Activated CD8-positive, alpha-beta T cell treated with anti-CD3 and anti-CD28 coated beads for 36 hours (primary cell): ENCODE measurements at regions not wholly inside any gene's neighbourhood (a gene's known extent, or its start where the extent isn't known, plus 50 kb on each side); places are given as distances from the start of the nearest gene placed in this dataset.
"Not testable (repeated sequence)": the region's sequence is repeated elsewhere in the genome, so short reads cannot be mapped to it uniquely, and the experiment has no call there.

Experiments used
- ATAC-seq: fragments of 200-7000 bp; cut with Tn5 transposase; one replicate; pipeline ENCODE4 v1.10.0; 2021; ENCODE audit warnings: mild to moderate bottlenecking, moderate library complexity
- CTCF ChIA-PET: fragments of 350-600 bp; sonication (Branson Sonifier 250); formaldehyde crosslinking; loops from one replicate; lab custom pipeline; 2021; ENCODE audit warnings: antibody characterized with exemption; lab: Charles Lee
- POLR2A ChIA-PET: fragments of 350-600 bp; sonication (Branson Sonifier 250); formaldehyde crosslinking; loops from one replicate; lab custom pipeline; 2021; ENCODE audit warnings: antibody characterized with exemption; lab: Charles Lee
- DNase-seq: peaks from one replicate; pipeline ENCODE4 v3.0.0-alpha.2; 2020
- H3K27ac Mint-ChIP-seq: one replicate; pipeline ENCODE4 v1.8.0; 2021; ENCODE audit warnings: mild to moderate bottlenecking, mixed read lengths
- H3K27me3 Mint-ChIP-seq: one replicate; pipeline ENCODE4 v1.8.0; 2021; ENCODE audit warnings: mixed read lengths
- H3K36me3 Mint-ChIP-seq: one replicate; pipeline ENCODE4 v1.8.0; 2021; ENCODE audit warnings: low read depth, mixed read lengths
- H3K4me1 Mint-ChIP-seq: one replicate; pipeline ENCODE4 v1.8.0; 2021; ENCODE audit warnings: low read depth, mixed read lengths
- H3K4me3 Mint-ChIP-seq: one replicate; pipeline ENCODE4 v1.8.0; 2021; ENCODE audit warnings: mild to moderate bottlenecking, moderate library complexity, mixed read lengths
- H3K9me3 Mint-ChIP-seq: one replicate; pipeline ENCODE4 v1.8.0; 2021; ENCODE audit warnings: mixed read lengths
- intact Hi-C: fragments of 100-400 bp; cut with micrococcal nuclease; formaldehyde crosslinking; loops from one replicate; pipeline ENCODE4 v1.10.0; 2022
- TF ChIP-seq, protein P1 (sequence below): fragments of 200-600 bp; IDR thresholded peaks from one replicate; pipeline ENCODE4 v1.8.0; 2022; ENCODE audit warnings: antibody characterized with exemption, mild to moderate bottlenecking

DNA sequence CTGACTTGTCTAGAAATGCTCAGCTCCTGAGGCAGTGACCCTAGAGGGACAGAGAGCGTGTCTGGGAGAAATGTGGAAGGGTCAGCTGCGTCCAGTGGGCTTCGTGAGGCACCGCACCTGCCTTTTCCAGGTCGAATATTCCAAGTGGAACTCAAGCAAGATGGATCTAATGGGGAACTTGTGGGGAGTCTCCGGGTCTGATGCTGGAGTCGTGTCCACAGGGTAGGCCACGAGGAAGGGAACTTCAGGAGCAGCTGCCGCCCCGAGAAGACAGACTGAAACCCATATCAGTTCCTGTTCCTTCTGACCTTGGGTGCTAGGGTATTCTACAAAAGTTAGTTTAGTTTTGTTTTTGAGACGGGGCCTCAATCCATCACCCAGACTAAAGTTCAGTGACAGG lies 67.5 kb downstream of the TNFAIP2 start:
- no peak overlapping the region for H3K4me3 Mint-ChIP-seq
- no peak for ATAC-seq
- POLR2A ChIA-PET, result no interaction called here
- CTCF ChIA-PET, result no interaction called here
- H3K9me3 Mint-ChIP-seq, result no peaks in the 10 kb centered on the region
- H3K36me3 Mint-ChIP-seq, result no peaks in the 10 kb centered on the region
- intact Hi-C loops, result no loop called here
- no peak for DNase-seq
- H3K27ac Mint-ChIP-seq, result no peak overlapping the region
- TF ChIP-seq, protein P1, sequence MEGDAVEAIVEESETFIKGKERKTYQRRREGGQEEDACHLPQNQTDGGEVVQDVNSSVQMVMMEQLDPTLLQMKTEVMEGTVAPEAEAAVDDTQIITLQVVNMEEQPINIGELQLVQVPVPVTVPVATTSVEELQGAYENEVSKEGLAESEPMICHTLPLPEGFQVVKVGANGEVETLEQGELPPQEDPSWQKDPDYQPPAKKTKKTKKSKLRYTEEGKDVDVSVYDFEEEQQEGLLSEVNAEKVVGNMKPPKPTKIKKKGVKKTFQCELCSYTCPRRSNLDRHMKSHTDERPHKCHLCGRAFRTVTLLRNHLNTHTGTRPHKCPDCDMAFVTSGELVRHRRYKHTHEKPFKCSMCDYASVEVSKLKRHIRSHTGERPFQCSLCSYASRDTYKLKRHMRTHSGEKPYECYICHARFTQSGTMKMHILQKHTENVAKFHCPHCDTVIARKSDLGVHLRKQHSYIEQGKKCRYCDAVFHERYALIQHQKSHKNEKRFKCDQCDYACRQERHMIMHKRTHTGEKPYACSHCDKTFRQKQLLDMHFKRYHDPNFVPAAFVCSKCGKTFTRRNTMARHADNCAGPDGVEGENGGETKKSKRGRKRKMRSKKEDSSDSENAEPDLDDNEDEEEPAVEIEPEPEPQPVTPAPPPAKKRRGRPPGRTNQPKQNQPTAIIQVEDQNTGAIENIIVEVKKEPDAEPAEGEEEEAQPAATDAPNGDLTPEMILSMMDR, result no peak
- H3K4me1 Mint-ChIP-seq, result peaks cover 8% of the 10 kb centered on the region
- peaks cover 37% of the 10 kb centered on the region for H3K27me3 Mint-ChIP-seq

DNA sequence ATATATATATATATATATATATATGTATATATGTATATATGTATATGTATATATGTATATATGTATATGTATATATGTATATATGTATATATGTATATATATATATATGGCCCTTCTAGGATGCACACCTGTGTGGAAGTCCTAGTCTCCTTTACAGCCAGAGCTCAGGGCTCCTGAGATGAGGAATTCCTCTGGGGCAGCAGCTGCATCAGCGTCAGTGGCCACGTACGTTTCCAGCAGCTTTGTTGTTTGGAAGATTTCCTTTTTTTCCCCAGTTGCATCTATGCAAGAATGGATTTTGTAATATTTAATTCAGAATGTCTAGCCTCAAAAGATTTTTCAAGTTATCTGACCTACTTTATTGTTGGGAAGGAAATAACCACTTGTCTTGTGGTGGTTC lies 68.6 kb downstream of the TNFAIP2 start:
- DNase-seq (no peak), ATAC-seq (no peak)
- ChIA-PET POLR2A (no interaction called here), CTCF (interaction anchor here (0.7 kb wide), 1 partner anchor 87 kb away, joined by 3 read pairs; no protein-coding TSS in a partner anchor)
- Mint-ChIP-seq H3K36me3 (no peaks in the 10 kb centered on the region), H3K4me1 (peaks cover 8% of the 10 kb centered on the region), H3K4me3 (no peak overlapping the region), H3K27me3 (peaks cover 34% of the 10 kb centered on the region), H3K9me3 (no peaks in the 10 kb centered on the region), H3K27ac (no peak overlapping the region)
- TF ChIP-seq, protein P1, result no peak
- intact Hi-C loops, result no loop called here

DNA sequence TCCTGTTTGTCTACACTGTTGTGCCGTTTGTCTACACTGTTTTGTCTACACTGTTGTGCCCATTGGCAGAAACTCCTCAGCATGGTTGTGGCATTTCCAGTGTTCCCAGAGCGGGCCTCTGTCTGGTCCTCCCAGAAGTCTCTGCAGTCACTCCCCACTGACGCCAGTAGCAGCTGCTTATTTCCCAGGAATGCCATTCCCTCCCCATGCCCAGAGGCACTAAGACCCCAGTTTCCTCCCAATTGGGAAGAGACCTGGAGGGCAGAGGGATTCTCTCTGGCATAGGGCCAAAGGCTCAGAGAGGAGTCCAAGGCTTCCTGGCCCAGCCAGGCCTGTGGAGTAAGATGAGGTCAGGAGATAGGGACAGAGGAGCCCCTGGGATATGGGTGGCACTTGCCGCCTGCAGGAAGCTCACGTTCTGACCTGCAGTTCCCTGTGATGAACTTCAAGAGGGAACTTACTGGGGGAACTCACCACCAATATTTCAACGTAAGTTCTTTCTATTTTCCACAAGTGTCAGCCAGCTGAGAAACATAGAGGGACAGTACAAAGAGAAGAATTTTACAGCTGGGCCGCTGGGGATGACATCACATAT lies 69.1 kb downstream of the TNFAIP2 start:
- DNase-seq, result no peak
- peaks cover 8% of the 10 kb centered on the region for H3K4me1 Mint-ChIP-seq
- no peak overlapping the region for H3K27ac Mint-ChIP-seq
- TF ChIP-seq, protein P1, result no peak
- H3K27me3 Mint-ChIP-seq, result peaks cover 30% of the 10 kb centered on the region
- intact Hi-C loops, result no loop called here
- ChIA-PET CTCF (interaction anchor here (0.7 kb wide), 1 partner anchor 88 kb away, joined by 3 read pairs; no protein-coding TSS in a partner anchor), POLR2A (no interaction called here)
- no peaks in the 10 kb centered on the region for H3K9me3 Mint-ChIP-seq
- H3K36me3 Mint-ChIP-seq, result no peaks in the 10 kb centered on the region
- no peak for ATAC-seq
- H3K4me3 Mint-ChIP-seq, result no peak overlapping the region

DNA sequence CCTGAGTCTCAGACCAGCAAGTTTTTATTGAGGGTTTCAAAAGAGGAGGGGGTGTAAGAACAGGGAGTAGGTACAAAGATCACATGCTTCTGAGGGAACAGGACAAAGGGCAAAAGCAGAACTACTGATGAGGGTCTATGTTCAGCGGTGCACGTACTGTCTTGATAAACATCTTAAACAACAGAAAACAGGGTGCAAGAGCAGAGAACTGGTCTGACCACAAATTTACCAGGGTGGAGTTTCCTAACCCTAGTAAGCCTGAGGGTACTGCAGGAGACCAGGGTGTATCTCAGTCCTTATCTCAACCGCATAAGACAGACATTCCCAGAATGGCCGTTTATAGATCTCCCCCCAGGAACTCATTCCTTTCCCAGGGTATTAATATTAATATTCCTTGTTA lies 69.6 kb downstream of the TNFAIP2 start:
- CTCF ChIA-PET, result not testable (repeated sequence)

DNA sequence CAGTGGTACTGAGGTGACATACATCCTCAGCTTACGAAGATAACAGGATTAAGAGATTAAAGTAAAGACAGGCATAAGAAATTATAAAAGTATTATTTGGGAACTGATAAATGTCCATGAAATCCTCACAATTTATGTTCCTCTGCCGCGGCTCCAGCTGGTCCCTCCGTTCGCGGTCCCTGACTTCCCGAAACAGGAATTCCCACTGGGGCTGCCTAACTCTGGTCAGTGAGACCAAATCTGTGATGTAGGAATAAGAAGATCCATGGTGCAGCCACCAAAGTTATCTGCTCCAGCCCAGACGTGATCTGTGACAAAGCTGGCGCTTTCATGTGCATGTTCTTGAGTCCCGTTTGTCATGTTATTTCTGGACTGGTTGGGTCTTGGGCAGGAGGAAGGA lies 70.2 kb downstream of the TNFAIP2 start:
- CTCF ChIA-PET, H3K4me1 Mint-ChIP-seq, H3K36me3 Mint-ChIP-seq, DNase-seq, H3K4me3 Mint-ChIP-seq, intact Hi-C loops, ATAC-seq, H3K27ac Mint-ChIP-seq, H3K9me3 Mint-ChIP-seq: not testable (repeated sequence)
- POLR2A ChIA-PET, result interaction anchor here (0.8 kb wide), 1 partner anchor 89 kb away, joined by 4 read pairs; no protein-coding TSS in a partner anchor
- peaks cover 19% of the 10 kb centered on the region for H3K27me3 Mint-ChIP-seq

More for the DNA sequence above, 69.6 kb downstream of the TNFAIP2 start:
- H3K27ac Mint-ChIP-seq, POLR2A ChIA-PET, H3K4me1 Mint-ChIP-seq, H3K4me3 Mint-ChIP-seq, intact Hi-C loops, DNase-seq, H3K9me3 Mint-ChIP-seq, ATAC-seq, H3K36me3 Mint-ChIP-seq: not testable (repeated sequence)
- peaks cover 25% of the 10 kb centered on the region for H3K27me3 Mint-ChIP-seq

DNA sequence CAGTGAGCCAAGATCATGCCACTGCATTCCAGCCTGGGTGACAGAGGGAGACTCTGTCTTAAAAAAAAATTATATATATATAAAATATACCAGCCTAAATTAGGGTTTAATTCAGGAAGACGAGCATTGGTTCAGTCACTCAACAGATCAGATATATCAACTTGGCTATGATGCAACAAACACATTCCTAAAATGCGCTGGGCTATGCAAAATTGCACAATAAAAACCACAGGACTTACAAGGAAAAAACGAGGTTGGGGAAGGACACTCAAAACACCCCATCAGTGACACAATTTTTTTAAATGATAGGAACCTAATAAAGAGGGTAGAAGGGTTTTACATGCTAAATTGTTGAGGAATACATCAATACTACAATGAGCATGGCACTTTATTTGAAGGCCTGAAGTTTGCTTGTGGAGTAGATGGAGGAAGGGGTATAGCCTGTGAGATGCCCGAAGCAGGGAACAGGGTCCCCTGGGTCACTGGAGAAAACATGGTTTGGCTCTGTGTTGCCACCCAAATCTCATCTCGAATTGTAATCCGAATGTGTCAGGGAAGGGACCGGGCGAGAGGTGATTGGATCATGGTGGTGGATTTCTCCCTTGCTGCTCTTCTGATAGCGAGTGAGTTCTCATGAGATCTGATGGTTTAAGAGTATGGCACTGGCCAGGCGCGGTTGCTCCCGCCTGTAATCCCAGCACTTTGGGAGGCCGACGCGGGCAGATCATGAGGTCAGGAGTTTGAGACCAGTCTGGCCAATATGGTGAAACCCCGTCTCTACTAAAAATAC lies 71.2 kb downstream of the TNFAIP2 start:
- peaks cover 17% of the 10 kb centered on the region for H3K27me3 Mint-ChIP-seq
- intact Hi-C loops, result no loop called here
- no peaks in the 10 kb centered on the region for H3K9me3 Mint-ChIP-seq
- H3K36me3 Mint-ChIP-seq, result no peaks in the 10 kb centered on the region
- peaks cover 5% of the 10 kb centered on the region for H3K4me1 Mint-ChIP-seq
- no peak overlapping the region for H3K27ac Mint-ChIP-seq
- TF ChIP-seq, protein P1, result no peak
- DNase-seq, result no peak
- ChIA-PET CTCF (no interaction called here), POLR2A (interaction anchor here (0.8 kb wide), 1 partner anchor 88 kb away, joined by 4 read pairs; no protein-coding TSS in a partner anchor)
- no peak for ATAC-seq
- H3K4me3 Mint-ChIP-seq, result no peak overlapping the region
